Muscle of back (tissue), 3 donors: ENCODE measurements at regions not wholly inside any gene's neighbourhood (a gene's known extent, or its start where the extent isn't known, plus 50 kb on each side); places are given as distances from the start of the nearest gene placed in this dataset.
"Not testable (repeated sequence)": the region's sequence is repeated elsewhere in the genome, so short reads cannot be mapped to it uniquely, and the experiment has no call there.

ENCODE experiments used
- DNase-seq, 3 donors: peaks; one replicate each; pipeline versions ENCODE4 v3.0.0 to v3.0.0-alpha.2; 2013

- DNase-seq, result no peak
Measured at GRCh38 chr5:37962389-37962788, 122.5 kb upstream of the GDNF start.

GRCh38 chr5:37957218-37957617 lies 117.4 kb upstream of the GDNF start:
- DNase-seq, result no peak

- DNase-seq, result no peak
Measured at GRCh38 chr5:37955748-37956147, 115.9 kb upstream of the GDNF start.

- no peak for DNase-seq
Measured at GRCh38 chr5:37954561-37954960, 114.7 kb upstream of the GDNF start.

GRCh38 chr5:37951946-37952721 lies 112.3 kb upstream of the GDNF start:
- no peak for DNase-seq

GRCh38 chr5:37950436-37950835 lies 110.6 kb upstream of the GDNF start:
- no peak for DNase-seq

GRCh38 chr5:37945446-37945845 lies 105.6 kb upstream of the GDNF start:
- DNase-seq, result no peak

GRCh38 chr5:37943136-37943535 lies 103.3 kb upstream of the GDNF start:
- not testable (repeated sequence) for DNase-seq

- DNase-seq, result no peak
Measured at GRCh38 chr5:37940931-37941623, 101.2 kb upstream of the GDNF start.

GRCh38 chr5:37938861-37939260 lies 99.0 kb upstream of the GDNF start:
- DNase-seq, result no peak

- DNase-seq, result no peak
Measured at GRCh38 chr5:37938076-37938852, 98.4 kb upstream of the GDNF start.

- no peak for DNase-seq
Measured at GRCh38 chr5:37936091-37936490, 96.2 kb upstream of the GDNF start.

GRCh38 chr5:37933576-37933975 lies 93.7 kb upstream of the GDNF start:
- no peak for DNase-seq

GRCh38 chr5:37932450-37932849 lies 92.6 kb upstream of the GDNF start:
- DNase-seq, result no peak

- DNase-seq, result no peak
Measured at GRCh38 chr5:37931541-37931940, 91.7 kb upstream of the GDNF start.

GRCh38 chr5:37930350-37930749 lies 90.5 kb upstream of the GDNF start:
- no peak for DNase-seq

GRCh38 chr5:37929791-37930190 lies 90.0 kb upstream of the GDNF start:
- no peak for DNase-seq

GRCh38 chr5:37927753-37928152 lies 87.9 kb upstream of the GDNF start:
- not testable (repeated sequence) for DNase-seq

GRCh38 chr5:37926732-37927131 lies 86.9 kb upstream of the GDNF start:
- no peak for DNase-seq

GRCh38 chr5:37921452-37921851 lies 81.6 kb upstream of the GDNF start:
- DNase-seq, result no peak

- DNase-seq, result peak; percentile 6 to 44 (median 16)
Measured at GRCh38 chr5:37918424-37918823, 78.6 kb upstream of the GDNF start.

GRCh38 chr5:37916525-37916924 lies 76.7 kb upstream of the GDNF start:
- DNase-seq, result no peak
